Activated naive CD4-positive, alpha-beta T cell (primary cell): ENCODE measurements at regions not wholly inside any gene's neighbourhood (a gene's known extent, or its start where the extent isn't known, plus 50 kb on each side); places are given as distances from the start of the nearest gene placed in this dataset.
"Not testable (repeated sequence)": the region's sequence is repeated elsewhere in the genome, so short reads cannot be mapped to it uniquely, and the experiment has no call there.

ENCODE experiments used
- DNase-seq, 4 experiments: peaks; one replicate each; lab custom pipeline; 2025; lab: John Stamatoyannopoulos, UW

DNA sequence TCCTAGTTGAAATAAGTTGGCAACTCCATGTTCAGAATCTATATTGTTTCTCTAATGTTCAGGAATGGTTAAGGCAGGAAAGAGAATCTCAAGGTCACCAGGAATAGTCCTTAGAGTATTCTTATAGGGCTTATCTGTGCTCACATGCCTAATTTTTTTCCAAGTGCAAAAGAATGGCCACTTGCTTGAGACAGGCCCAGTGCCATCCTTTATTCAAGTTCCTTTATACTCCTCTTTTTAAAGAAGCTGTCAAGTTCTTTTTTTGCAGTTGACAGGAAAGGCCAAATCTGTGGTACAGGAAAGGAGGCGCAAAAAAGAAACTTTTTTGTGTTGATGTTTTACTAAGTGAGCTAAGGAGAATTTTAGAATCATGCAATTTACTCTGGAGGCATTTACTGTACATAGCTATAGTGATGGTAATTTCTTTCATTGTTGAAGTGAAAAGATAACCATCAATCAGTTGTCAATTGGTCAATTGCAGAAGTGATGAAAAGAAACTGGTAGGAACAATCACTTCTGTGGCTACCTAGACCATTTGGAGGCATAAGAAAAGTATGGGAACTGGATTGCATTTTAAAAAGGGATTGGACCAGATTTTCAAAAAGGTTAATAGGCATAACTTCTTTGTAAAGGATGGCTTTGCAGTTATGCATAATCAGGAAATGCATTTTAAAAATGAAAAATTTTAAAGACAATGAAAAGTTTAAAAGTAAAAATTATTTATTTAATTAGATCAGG is 102.5 kb upstream of the SOX2 start:
- DNase-seq, result no peak

DNA sequence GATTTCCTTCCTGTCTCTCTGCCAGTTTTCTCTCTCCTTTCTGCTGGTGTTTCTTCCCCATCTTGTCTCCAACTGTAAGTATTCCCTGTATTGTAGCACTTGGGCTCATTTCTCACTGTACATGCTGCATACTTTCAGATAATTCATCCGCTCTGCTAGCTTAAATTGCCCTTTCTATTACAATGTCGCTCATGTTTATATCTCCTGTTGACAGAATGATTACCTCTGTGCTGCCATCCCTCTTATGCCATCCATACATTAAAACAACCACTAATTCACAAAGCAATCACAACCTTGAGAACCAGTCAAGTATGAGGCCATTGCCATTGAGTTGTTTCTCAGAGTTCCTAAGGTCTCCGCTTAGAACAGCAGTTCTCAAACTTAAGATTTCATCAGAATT is 107.5 kb upstream of the SOX2 start:
- no peak for DNase-seq

DNA sequence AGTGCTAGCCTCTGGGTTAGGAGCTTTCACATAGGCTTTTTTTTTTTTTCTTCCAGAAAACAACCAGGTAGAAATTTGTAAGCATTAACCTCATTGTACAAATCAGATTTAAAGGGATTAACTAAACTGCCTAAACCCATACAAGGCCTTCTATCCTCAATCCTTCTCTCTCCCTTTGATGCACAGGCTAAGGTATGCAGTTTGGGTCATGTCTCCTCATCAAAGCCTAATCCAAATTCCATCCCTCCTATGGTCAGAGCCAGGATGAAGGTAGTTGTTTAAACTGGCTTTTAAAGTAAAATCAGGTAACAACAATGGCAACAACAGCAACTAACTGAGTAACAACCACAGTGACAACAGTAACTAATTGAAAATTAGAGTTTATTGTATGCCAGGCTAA is 115.6 kb upstream of the SOX2 start:
- no peak for DNase-seq

DNA sequence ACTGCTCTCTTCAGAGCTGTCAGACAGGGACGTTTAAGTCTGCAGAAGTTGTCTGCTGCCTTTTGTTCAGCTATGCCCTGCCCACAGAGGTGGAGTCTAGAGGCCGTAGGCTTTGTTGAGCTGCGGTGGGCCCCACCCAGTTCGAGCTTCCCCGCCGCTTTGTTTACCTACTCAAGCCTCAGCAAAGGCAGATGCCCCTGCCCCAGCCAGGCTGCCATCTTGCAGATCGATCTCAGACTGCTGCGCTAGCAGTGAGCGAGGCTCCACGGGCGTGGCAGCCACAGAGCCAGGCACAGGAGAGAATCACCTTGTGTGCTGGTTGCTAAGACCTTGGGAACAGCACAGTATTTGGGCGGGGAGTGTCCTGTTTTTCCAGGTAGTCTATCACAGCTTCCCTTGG is 120.8 kb upstream of the SOX2 start:
- DNase-seq, result not testable (repeated sequence)

DNA sequence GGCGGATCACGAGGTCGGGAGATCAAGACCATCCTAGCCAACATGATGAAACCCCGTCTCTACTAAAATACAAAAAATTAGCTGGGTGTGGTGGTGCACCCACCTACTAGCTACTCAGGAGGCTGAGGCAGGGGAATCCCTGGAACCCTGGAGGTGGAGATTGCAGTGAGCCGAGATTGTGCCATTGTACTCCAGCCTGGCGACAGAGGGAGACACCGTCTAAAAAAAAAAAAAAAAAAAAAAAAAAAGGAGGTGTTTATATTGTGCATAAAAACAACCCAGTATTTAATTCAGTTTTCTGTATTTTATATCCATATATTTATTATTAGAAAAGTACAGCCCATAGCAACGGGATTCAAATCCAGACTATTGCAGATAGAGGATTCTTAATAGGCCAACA is 129.1 kb upstream of the SOX2 start:
- no peak for DNase-seq

DNA sequence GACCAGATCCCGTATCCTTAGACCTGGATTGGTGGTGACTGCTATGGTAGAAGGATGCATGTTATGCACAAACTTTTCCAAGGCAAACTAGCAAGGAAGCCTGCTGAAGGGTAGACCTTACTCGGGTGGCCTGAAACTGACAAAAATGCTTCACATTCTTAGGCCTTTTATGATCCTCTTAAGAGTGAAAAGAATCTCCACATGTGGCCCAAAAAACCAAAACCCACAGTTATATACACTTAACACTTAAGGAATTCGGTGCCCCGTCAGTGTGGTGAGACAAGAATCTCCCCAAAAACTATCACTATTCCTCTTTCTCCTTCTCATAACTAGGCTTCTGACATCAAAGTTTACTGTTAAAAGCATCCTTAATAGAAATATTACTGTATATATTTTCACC is 130.1 kb upstream of the SOX2 start:
- DNase-seq, result no peak

DNA sequence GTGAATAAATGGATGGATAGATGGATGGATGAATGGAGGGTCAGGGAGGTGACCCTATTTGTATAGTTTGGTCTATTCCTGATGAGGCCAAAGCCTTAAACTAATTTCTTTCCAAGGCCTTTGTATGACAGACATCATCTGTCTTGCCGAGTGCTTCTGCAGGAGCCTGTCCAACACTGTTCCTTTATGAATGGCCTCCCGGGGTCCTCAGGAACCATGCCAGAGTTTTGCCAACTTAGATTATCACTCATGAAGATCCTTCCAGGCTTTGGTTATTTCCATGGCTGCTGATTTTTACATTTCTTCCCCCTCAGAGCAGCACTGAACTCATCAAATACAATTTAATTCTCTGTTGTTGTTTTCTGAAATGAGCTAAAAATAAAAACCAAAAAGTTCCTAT is 133.0 kb upstream of the SOX2 start:
- no peak for DNase-seq

DNA sequence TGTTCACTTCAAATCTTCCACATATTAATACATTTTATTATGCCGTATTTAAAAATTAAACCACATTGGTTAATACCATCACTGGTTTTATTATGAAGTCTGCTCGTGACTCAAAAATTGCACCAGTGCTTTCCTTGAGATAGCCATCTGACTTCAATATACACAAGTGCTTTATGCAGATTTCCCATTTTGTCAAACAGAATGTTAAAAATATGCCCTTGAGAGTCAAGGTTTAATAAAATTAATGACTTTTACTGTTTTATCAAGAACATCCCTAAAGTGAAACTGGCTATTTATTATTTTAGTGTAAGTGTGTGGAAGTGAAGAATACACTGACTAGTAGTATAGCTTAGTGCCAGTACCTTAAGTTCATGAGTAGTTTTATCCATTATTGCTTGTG is 139.3 kb upstream of the SOX2 start:
- DNase-seq, result no peak

DNA sequence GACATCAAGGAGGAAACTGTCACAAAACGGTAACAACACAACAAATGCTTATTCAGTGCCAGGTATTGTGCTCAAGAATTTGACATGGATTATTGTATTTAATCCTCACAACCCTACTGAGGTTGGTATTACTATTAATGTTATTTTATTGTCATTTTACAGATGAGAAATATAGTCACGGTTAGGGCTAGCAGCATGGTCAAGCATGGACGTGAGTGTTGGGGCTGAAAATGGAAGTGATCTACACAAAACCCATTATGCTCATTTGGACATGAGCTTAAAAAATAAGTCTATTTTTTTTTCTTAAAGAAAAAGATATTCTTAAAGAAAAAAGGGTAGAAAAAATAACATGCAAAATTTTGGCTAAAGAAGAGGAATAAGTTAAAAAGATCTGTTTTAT is 141.3 kb upstream of the SOX2 start:
- DNase-seq, result no peak

DNA sequence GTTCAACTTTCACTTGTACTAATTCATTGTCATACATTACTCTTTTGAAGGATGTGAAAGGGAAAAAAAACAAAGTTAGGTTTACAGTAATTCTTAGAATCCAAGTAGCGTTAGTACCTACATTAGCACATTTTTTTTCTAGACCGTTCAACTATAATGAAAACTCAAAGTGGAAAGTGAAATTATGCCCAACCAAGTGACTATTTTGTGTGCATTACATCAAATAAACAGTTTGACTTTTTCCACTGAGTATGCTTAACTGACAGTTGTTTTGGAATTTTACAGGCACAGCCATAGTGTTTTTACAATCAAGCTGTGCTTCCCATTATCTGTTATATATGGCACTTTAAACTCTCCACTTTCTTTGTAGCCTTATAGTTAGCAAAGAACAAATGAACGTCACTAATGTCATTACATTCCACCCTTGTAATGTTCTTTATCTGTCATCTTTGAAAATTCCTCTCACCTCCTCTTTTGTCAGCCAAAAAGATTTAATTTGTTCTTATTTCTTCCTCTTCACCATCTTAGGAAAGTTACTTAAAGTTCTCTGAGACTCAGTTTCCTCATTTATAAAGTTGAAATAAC is 142.3 kb upstream of the SOX2 start:
- DNase-seq, result no peak

DNA sequence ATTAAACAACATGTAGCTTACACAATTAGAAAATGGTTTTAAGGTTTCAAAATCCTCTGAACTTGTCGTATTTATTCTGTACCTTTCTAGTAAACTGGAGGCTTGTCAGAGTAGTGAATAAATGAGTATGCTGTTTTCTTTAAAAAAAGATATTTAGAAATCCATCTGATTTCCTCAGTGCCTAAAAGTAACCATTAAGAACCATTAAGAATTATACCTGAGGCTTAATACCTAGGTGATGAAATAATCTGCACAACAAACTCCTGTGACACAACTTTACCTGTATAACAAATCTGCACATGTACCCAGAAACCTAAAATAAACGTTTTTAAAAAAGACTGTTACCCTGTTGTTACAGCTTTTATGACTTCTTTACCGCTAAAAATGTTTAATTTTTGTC is 143.0 kb upstream of the SOX2 start:
- DNase-seq, result no peak

DNA sequence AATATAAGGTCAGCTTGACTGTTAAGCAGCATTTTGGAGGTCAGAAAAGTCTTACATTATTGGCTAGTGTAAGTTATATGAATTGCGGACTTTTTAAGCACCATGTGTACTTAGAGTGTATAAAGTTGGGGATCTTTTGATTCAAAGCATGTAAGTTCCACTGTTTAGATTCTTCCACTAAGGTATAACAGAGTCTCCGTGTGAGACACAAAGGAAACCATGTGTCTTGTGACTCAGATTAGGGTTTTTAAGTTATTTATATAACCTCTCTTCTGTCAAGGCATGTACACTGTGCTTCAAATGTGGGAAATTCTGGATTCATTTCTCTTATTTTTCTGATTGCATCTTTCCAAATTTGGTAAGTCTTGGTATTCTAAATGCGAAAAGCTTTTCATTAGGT is 143.5 kb upstream of the SOX2 start:
- no peak for DNase-seq

DNA sequence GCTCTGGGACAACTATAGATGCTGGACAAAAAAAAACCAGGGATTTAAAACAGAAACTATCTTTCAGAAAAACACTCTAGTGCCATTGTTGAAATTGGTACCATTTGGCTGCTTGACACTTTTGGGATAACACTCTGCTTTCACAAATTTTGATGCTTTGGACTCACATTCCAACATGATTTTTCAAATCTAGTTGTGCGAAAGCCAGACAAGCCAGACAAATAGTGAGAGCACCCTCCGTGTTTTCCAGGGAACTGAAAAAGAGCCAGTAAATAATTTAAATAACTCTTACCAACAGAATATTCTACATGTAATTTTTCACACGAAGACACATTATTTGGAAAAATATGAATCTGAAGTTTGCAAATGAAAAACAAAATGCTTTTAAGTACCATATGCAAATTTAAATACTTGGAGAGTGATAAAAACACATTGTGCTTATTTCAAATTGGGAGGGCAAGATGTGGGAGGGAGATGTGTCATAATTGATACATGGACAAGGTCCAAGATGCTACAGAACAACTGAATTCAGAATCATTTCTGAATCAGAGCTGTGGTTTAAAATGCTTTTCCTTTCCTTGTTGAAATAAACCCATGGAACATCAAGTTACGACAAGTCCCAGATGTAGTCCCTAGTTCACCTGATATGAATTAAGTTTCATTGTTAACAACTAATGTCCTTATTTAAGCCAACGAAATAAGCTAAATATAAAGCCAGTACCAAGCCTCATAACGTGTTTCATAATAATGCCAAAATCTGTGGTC is 144.2 kb upstream of the SOX2 start:
- DNase-seq, result no peak

DNA sequence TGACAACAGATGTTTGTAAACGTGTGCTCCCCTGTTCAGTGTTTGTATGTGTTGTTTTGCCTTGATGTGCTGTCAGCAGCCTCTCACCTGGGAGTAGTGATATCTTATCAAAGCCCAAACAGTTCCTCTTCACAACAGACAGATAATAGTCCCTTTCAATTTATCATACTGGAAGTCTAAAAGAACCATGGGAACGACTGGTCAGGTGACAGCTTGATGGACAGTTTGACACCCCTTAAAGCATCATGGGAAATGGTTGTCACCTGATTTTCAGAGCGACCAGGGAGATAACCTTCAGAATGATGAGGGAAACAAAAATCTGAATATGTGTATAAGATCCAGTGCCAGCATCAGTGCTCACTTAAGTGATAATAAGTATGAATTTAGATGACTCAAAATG is 146.3 kb upstream of the SOX2 start:
- DNase-seq, result no peak

DNA sequence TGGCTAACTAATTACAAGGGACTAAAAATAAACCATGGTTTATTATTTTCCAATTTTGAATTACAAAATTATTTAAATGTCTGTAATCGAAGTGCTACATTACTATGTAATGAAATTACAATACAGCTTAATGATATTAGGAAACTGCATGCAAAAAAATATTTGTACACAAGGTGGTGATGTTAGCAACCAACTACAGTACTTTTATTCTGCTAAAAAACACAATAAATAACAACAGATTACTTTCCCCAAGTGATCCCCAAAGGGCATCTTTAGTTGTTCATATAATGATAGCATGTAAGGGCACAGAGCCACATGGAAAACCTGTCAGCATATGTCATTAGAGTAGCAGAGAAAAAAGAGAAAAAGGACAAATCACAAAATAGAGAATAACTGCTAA is 147.5 kb upstream of the SOX2 start:
- DNase-seq, result no peak

DNA sequence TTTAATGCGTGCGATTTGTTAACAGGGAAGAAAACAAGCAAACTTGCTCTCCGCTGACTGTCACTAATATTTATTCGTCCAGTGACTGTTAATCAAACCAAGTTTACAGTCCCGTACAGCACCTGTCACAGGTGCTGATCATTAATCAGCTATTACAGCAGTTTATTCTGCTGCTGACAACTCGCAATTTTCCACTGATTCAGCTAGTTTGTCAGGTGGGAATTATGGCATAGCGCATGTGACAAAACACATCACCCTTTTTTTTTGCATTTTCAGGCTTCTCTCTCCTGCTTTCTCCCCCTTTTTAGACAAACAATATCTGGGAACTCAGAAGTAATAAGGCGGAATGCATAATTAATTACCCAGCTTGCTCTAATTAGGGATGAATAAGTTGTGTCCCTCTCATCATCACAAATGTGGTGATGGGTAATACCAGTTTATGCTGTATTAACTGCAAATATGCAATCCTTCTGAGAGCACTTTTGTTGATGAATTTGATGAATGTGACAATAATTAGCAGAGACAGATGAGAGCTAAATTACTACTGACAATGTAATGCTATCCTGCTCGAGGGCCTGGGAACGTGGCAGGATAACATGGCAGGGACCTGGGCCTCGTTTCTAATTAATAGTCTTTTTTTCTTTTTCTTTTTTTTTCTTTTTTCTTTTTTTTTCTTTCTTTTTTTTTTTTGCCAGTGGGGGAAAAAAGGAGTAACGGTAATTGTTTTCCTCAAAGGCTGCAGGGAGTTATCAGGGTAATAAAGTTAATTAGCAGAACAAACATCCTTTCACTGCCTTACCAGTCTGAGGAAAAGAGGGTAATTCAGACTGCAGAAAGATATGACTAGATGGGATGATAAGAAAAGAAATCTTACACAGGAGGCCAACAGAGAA is 150.3 kb upstream of the SOX2 start:
- no peak for DNase-seq

DNA sequence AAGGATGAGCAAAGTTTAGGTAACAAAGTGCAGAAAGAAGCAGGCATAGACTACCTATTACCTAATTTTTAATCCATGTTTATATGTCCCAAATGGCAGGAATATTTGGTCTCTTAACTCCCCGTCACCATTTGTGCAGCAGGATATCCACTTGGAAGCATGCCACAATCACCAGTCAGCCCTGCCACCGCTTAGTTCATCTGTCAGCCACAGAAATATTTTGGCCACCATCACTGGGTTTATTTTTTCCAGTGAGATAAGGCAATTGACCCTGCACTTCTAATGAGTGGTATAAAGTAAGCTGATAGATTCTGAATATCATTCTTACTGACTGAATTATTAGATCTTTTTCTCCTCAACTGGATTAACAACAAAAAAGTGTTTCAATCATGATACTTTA is 152.9 kb upstream of the SOX2 start:
- DNase-seq, result no peak

DNA sequence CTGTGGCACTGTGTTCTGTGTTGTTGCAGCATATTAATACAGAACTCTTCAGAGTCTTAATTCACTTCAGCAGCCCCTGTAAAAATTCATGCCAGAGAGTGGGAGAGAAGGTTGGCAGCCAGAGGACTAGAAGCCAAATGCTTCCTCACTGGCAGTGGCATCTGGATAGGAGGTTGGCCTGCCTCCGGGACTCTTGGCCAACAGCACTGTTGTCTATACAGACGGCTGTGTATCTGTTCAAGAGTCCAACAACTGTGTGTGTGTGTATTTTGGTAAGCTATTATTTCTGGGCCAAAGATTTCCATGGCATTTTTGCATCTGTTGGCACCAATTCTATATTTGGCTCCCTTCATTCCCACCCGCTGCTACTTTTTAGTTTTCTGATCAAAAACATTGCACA is 156.0 kb upstream of the SOX2 start:
- DNase-seq, result no peak

DNA sequence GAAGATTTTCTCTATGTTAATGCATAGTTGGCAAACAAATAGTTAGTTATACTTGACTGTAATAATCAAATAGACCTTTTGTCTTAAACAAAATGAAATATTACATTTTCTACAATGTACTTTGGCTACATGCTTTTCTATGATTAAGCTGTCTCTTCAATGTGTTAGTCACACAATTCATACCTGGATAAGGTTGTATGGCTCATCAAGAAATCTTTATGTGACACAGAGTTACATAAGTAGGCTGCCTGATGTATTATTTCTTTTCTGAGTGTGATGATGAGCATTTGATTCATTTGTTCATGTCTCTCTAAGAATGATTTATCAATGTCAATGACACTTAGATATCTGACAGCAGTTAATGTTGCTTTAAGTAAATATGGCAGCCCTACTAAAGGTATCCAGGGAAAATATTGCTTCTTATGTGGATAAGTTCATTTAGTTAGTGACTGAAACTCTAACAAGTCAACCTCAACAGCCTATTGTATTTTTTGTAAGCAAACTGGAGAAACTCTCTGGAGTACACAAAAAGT is 157.4 kb upstream of the SOX2 start:
- DNase-seq, result no peak

DNA sequence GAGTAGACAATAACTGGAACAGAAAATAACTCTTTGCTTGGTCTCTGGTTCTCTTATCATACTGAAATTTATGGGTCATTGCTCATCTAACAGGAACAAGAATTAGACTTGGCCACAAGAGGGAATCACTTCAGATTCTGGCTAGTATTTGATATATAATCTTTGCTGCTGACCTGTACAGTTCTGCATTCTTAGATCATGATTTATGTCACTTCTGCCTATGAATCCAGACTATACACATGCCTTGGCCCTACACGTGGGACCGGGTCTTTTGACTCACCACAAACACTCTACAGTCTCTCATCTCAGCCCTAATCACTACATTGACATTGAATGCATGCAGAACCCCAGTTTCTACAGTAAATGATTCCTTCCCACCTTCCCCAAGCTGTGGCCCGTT is 162.5 kb upstream of the SOX2 start:
- no peak for DNase-seq

DNA sequence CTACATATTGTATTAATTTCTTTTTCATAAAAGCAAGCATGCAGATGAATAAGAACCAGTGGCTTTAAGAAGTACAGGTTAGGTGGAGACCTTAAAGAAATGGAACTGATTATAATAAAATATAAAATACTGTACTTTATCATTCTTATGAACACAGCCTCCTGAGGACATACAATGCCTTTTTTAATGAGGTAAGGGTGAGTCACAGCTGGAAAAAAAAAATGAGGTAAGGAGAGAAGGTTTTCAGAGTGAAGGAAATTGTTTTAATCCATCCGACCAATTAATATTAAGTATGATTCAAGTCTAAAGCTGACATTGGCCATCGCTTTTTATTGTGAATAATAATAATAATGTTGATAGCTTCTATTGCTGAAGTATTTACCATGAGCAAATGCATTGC is 170.3 kb upstream of the SOX2 start:
- no peak for DNase-seq

DNA sequence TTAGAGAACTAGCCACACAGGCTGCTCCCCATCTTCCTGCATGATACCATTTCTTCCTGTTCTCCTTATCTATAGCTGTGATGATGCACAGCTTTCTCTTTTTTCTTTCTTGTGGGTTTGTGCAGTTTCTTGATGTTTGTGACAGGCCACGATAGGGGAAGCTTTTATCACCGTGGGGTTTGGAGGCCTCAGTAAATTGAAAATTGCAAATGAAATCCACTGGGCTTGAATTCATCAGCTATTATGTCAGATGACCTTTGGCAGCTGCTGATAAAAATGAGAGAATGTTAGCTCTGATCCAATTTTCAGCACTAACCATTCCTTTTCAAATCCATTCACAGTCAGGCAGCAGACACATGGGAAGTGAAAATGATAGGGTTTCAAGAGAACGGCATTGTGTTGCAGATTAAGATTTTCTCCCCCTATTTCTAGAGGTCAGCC is 176.9 kb upstream of the SOX2 start:
- DNase-seq, result no peak
